ENCODE measurements at regions not wholly inside any gene's neighbourhood (a gene's known extent, or its start where the extent isn't known, plus 50 kb on each side); places are given as distances from the start of the nearest gene placed in this dataset.

- TF ChIP-seq PKNOX1 (IDR thresholded peaks at IDR 0.05), result peak; percentile 30; the same call in 1 of the 2 replicates
- 0 out of 2 replicates have a peak, but pooled peaks have one; percentile 22 for TF ChIP-seq CXXC5 (CRISPR knock-in tag; IDR thresholded peaks at IDR 0.05)
- no peak for TF ChIP-seq ELF4 (CRISPR knock-in tag; IDR thresholded peaks at IDR 0.05)
- peak; percentile 25 for TF ChIP-seq CTCFL (IDR thresholded peaks at IDR 0.05; ENCODE audit: borderline replicate concordance, insufficient read depth, low read depth, low read length, poor library complexity, severe bottlenecking)
- TF ChIP-seq BHLHE40 (IDR thresholded peaks at IDR 0.05; ENCODE audit: low read length), result peak; percentile 47; the same call in 1 of the 2 replicates
- TF ChIP-seq POLR2A (conservative IDR thresholded peaks at IDR 0.05), result no peak
- no peak for TF ChIP-seq PURB (CRISPR knock-in tag; IDR thresholded peaks at IDR 0.05; ENCODE audit: low read depth)
- no peak for TF ChIP-seq TCF7L2 (IDR thresholded peaks at IDR 0.05; ENCODE audit: low read depth, low read length)
- TF ChIP-seq MBD2 (IDR thresholded peaks at IDR 0.05; ENCODE audit: borderline replicate concordance, low read depth), result no peak
- 0 out of 2 replicates have a peak, but pooled peaks have one; percentile 40 for TF ChIP-seq ARID4B (CRISPR knock-in tag; IDR thresholded peaks at IDR 0.05)
- no peak for TF ChIP-seq BCL6 (CRISPR knock-in tag; IDR thresholded peaks at IDR 0.05)
- no peak for TF ChIP-seq THAP7 (CRISPR knock-in tag; IDR thresholded peaks at IDR 0.05)
- peak; percentile 46; the same call in 1 of the 2 replicates for TF ChIP-seq RAD51 (IDR thresholded peaks at IDR 0.05; ENCODE audit: borderline replicate concordance, low read depth)
- TF ChIP-seq ESRRA (IDR thresholded peaks at IDR 0.05; ENCODE audit: borderline replicate concordance, low read depth), result peak; percentile 59; the same call in 1 of the 2 replicates
- TF ChIP-seq HCFC1 (IDR thresholded peaks at IDR 0.05; ENCODE audit: low read depth, low read length), result 0 out of 2 replicates have a peak, but pooled peaks have one; percentile 8
- no peak for TF ChIP-seq TAF15 (IDR thresholded peaks at IDR 0.05; ENCODE audit: low read depth, low read length)
Measured at GRCh38 chr12:131608740-131609690, 101.9 kb upstream of the SFSWAP start (continued).
